ENCODE measurements at regions not wholly inside any gene's neighbourhood (a gene's known extent, or its start where the extent isn't known, plus 50 kb on each side); places are given as distances from the start of the nearest gene placed in this dataset.

DNA sequence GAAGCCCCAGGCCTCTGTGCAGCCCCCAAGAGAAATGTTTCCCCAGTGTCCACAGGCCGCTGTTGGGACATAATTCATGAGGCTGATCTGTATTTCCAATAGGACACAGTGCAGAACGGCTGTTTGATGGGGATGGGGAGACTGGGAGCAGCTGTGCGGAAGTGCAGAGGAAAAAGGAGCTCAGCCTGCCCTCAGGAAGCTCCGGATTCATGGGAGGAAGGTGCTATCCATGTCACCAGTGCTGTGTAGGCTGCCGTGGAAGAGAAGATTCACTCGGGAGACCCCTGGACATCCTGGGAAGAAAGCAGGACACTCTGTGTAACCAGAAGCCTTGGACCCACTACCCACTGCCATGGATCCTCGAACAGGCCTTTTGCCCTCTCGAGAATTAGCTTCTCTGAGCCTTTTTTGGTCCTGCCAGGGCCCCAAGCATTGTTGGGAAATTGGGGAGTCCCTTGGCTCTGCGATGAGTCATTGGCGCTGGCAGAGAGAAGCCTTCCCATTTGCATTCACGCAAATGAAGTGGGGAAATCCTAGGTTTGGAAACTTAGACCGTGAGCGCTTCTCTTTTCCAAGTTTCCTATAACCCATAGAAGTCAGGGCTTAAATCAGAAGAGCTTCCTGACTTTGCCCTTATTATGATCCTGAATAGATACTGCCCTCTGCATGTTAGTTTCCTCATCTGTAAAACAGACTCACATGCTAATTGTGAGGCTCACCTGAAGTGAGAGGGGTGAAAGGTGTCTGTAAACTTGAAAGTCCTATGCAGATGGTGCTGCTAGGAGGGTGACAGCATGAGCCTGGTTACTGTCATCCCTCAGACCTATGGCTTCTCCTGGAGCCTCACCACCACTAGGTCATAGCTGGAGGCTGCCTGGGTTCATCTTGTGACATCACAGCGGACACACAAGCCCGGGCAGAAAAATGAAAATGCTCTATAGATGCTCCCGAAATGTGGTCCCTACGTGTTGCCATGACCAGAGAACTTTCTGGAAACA lies 229.2 kb upstream of the B3GAT1 start:
- TF ChIP-seq, protein P1, sequence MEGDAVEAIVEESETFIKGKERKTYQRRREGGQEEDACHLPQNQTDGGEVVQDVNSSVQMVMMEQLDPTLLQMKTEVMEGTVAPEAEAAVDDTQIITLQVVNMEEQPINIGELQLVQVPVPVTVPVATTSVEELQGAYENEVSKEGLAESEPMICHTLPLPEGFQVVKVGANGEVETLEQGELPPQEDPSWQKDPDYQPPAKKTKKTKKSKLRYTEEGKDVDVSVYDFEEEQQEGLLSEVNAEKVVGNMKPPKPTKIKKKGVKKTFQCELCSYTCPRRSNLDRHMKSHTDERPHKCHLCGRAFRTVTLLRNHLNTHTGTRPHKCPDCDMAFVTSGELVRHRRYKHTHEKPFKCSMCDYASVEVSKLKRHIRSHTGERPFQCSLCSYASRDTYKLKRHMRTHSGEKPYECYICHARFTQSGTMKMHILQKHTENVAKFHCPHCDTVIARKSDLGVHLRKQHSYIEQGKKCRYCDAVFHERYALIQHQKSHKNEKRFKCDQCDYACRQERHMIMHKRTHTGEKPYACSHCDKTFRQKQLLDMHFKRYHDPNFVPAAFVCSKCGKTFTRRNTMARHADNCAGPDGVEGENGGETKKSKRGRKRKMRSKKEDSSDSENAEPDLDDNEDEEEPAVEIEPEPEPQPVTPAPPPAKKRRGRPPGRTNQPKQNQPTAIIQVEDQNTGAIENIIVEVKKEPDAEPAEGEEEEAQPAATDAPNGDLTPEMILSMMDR (IDR thresholded peaks at IDR 0.05; ENCODE audit: borderline replicate concordance, control extremely low read depth, extremely low read depth, insufficient read depth, missing control alignments): no peak
- DNase-seq (ENCODE audit: low spot score): no peak
- in situ Hi-C loops (cut with MboI; ENCODE audit: low sequenced_read_pairs, unreplicated experiment): no loop called here

DNA sequence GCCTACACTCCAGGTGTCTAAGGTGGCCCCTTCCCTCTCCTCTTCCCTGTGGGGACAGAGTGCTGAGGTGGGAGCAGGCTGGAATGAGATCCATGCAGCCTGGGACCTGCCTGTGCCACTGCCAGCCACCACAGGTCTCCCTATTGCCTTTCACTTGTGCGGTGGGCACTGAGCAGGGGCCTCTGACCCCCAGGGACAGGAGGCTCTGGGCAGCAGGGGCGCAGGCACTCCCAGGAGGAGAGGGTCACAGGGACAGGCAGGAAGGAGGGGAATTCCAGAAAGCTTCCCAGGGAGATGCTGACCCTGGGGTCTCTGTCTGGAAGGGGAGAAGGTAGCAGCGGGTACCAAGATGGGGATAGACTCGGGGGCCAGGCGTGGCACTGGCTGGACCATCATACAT lies 228.5 kb upstream of the B3GAT1 start:
- TF ChIP-seq, protein P1 (IDR thresholded peaks at IDR 0.05; ENCODE audit: borderline replicate concordance, control extremely low read depth, extremely low read depth, insufficient read depth, missing control alignments): no peak
- in situ Hi-C loops (cut with MboI; ENCODE audit: low sequenced_read_pairs, unreplicated experiment): no loop called here
- DNase-seq (ENCODE audit: low spot score): no peak

DNA sequence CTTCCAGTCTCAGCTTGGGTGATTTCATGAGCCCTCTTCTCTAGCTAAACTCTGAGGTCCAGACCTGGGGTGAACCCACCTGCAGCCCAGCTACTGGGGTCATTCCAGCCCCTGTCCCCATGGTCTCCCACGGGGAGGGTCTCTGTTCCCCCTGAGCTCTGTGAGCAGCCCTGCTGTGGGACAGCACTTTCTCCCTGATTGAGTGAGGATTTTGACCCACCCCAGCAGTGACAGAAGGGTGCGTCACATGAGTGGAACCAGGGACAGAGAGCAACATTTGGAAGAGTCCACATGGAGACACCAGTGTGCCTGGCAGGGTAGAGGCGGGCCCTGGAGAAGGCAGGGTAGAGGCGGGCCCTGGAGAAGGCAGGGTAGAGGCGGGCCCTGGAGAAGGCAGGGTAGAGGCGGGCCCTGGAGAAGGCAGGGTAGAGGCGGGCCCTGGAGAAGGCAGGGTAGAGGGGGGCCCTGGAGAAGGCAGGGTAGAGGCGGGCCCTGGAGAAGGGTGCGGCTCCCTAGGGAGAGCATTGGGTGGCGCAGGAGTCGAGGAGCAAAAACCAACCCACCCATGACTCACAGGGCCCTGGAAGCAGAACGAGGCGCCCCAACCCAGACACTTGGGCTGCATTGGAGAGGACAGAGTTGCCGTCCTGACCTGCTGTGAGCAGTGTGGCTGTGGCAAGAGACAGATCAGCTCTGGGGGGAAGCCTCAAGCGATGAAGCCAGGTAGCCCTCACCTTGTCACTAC lies 227.7 kb upstream of the B3GAT1 start:
- in situ Hi-C loops (cut with MboI; ENCODE audit: low sequenced_read_pairs, unreplicated experiment): no loop called here
- TF ChIP-seq, protein P1 (IDR thresholded peaks at IDR 0.05; ENCODE audit: borderline replicate concordance, control extremely low read depth, extremely low read depth, insufficient read depth, missing control alignments): no peak

DNA sequence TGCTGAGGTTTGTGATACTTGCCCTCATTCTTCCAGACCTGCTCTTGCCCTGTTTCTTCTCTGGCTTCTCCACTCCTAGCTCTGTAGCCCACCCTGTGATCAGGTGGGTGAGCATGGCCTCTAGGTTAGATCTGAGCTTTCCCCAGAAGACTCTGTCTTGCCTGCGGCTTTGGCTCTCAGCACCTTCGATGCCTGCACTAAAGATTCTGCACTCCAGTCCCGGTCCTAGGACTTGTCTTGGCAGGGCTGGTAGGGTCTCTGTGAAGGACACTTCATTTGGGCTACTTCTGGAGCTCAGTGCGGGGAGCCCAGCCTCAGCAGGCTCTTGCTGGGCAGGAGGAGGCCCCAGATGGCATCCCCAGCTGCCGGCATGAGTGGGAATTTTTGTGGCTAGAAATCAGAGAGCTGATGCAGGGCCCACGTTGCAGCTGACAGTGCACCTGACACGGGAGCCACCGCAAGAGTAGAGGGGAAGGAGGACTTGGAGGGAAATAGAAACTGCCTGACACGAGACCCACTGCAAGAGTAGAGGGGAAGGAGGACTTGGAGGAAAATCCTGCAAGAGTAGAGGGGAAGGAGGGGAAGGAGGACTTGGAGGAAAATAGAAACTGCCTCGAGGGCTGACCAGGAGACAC lies 226.9 kb upstream of the B3GAT1 start:
- TF ChIP-seq, protein P1 (IDR thresholded peaks at IDR 0.05; ENCODE audit: borderline replicate concordance, control extremely low read depth, extremely low read depth, insufficient read depth, missing control alignments): no peak
- no peak for DNase-seq (ENCODE audit: low spot score)
- in situ Hi-C loops (cut with MboI; ENCODE audit: low sequenced_read_pairs, unreplicated experiment): no loop called here

More for the DNA sequence above, 227.7 kb upstream of the B3GAT1 start:
- DNase-seq (ENCODE audit: low spot score): no peak

DNA sequence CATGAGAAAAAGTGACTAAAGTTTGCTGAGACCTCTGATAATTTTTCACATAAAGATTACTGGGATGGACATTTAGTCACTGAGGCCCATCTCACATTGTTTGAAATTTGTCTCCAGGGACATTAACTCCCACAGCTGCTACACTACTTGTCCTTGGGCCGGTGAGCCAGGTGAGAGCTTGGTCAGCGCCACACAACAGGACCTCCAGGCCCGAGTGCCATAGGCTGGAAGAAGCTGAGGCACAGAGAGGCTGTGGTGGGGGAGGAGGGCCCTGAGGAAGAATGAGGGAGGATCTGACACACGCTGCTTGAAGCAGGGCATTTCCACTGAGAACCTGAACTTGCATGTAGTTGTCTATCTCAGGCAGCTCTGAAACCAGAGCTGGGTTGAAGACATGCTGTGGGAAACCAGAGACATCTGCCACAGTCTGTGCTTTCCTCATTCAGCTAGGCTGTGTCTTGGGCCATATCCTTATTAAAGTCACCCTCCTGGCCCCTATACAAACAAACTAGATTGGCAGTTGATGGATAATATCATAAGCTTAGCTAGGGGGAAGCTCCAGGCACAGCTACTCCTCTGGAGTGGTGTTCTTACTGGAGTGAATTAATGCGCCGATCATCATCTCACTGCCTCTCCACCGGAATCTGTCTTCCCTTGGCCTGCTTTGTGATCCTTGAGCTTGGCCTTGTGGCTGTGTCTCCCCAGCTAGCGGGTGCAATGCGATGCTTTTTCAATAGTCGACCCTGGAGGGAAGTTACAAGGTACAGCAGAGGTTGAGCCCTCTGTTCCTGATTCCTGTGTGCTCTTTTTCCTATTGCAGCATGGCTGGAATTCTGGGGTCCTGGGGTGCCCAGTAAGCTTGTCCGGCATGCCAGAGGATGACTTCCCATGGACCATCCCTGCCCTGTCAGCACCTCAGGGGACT lies 225.3 kb upstream of the B3GAT1 start:
- DNase-seq (ENCODE audit: low spot score): no peak
- in situ Hi-C loops (cut with MboI; ENCODE audit: low sequenced_read_pairs, unreplicated experiment): no loop called here
- TF ChIP-seq, protein P1 (IDR thresholded peaks at IDR 0.05; ENCODE audit: borderline replicate concordance, control extremely low read depth, extremely low read depth, insufficient read depth, missing control alignments): no peak

All from GM13976 (cell line).